ENCODE measurements at regions not wholly inside any gene's neighbourhood (a gene's known extent, or its start where the extent isn't known, plus 50 kb on each side); places are given as distances from the start of the nearest gene placed in this dataset.

GRCh38 chr9:29945012-29945411 lies 2371.7 kb upstream of the C9orf72 start:
- Histone ChIP-seq H3K9me3 (replicated peaks; ENCODE audit: control insufficient read depth, insufficient read depth, low read length) (peaks cover 3% of the 10 kb centered on the region), H3K4me1 (ENCODE audit: control insufficient read depth, extremely low read depth, insufficient read depth, low read length) (no peaks in the 10 kb centered on the region), H3K27me3 (ENCODE audit: control insufficient read depth in 2 of 2, insufficient read depth in 2 of 2, low read length in 2 of 2) (no peaks in the 10 kb centered on the region), H4K20me1 (replicated peaks; ENCODE audit: control insufficient read depth, extremely low read depth, insufficient read depth, low read length) (no peaks in the 10 kb centered on the region), H3K9me1 (replicated peaks; ENCODE audit: control insufficient read depth, extremely low read depth, insufficient read depth, low read length) (no peaks in the 10 kb centered on the region), H3K9ac (replicated peaks; ENCODE audit: extremely low read depth, insufficient read depth, low read length) (no peak overlapping the region), H3K4me3 (replicated peaks in 1 of 3; ENCODE audit: insufficient read depth in 1 of 3, low read depth in 1 of 3, low read length in 3 of 3) (no peak overlapping the region), H3K36me3 (ENCODE audit: control insufficient read depth in 2 of 2, extremely low read depth in 1 of 2, insufficient read depth in 2 of 2, low read length in 2 of 2) (no peaks in the 10 kb centered on the region), H3K4me2 (ENCODE audit: insufficient read depth, low read length) (no peak overlapping the region), H3K27ac (ENCODE audit: insufficient read depth, low read depth, low read length) (no peak overlapping the region), H3K79me2 (ENCODE audit: control insufficient read depth, insufficient read depth, low read length) (no peaks in the 10 kb centered on the region), H2AFZ (ENCODE audit: low read depth, low read length) (no peak overlapping the region)
- DNase-seq (ENCODE audit: low read depth, low spot score) (no peak), FAIRE-seq (no peak)
- no TSS peak for BruUV-seq (replicated peaks)
- TF ChIP-seq GATA2 (IDR thresholded peaks at IDR 0.05; ENCODE audit: insufficient read depth, insufficient read length, low read depth, low read length) (no peak), FOS (IDR thresholded peaks at IDR 0.05; ENCODE audit: borderline replicate concordance, insufficient read depth, low read length) (no peak), POLR2AphosphoS5 (IDR thresholded peaks at IDR 0.05; ENCODE audit: insufficient read depth, low read depth, low read length) (no peak), MAX (IDR thresholded peaks at IDR 0.05; ENCODE audit: insufficient read depth, insufficient read length) (no peak), CTCF (IDR thresholded peaks at IDR 0.05; ENCODE audit: extremely low read depth in 1 of 2, insufficient read depth in 1 of 2, low read depth in 1 of 2, low read length in 2 of 2) (no peak), JUN (IDR thresholded peaks at IDR 0.05; ENCODE audit: borderline replicate concordance, insufficient read depth, insufficient read length, low read depth) (no peak), EZH2 (IDR thresholded peaks at IDR 0.05; ENCODE audit: borderline replicate concordance, low read depth, low read length, severe bottlenecking) (no peak), POLR2A (IDR thresholded peaks at IDR 0.05; ENCODE audit: low read depth, low read length) (no peak), MYC (IDR thresholded peaks at IDR 0.05; ENCODE audit: low read depth, low read length) (no peak)
- ChIA-PET POLR2A (no interaction called here), CTCF (no interaction called here)
- intact Hi-C loops (cut with micrococcal nuclease): no loop called here
- dilution Hi-C loops (cut with MboI; ENCODE audit: extremely low pct_ligation_motif_present, low sequenced_read_pairs): no loop called here
